ENCODE measurements at regions not wholly inside any gene's neighbourhood (a gene's known extent, or its start where the extent isn't known, plus 50 kb on each side); places are given as distances from the start of the nearest gene placed in this dataset.

DNA sequence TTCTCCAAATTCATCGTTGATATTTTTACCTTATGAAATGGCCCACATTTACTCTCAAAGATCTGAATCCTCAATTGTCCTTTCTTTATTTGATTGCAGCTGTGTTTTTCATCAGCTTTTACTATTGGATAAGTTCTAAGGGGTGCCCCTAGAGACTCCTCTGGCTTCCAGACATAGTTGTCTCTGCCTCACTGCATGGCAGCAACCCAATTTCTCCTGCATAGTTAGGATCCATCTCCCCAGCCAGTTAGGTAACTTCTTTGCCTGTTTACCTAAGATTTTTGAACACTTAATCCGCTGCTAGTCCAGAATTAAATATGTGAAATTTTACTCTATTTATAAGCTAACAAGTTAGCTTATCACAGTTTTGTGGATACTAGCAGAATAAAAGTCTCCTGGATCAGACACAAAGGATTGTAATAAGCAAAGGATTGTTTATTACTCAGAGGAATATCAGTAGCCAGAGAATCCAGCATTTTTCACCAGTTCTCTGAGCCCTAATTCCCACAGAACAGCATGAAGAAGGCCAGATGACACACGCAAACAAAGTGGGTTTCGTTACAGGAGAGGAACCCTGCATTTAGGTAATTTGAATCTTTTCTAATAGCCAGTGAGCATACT lies 101.1 kb downstream of the BBS10 start:
- no peak overlapping the region for H3K4me3 ChIP-seq (ENCODE audit: control insufficient read depth in 1 of 7, extremely low read depth in 1 of 7, insufficient read depth in 4 of 7, low read depth in 2 of 7, low read length in 6 of 7)
- ChIA-PET POLR2A (no interaction called here), CTCF (no interaction called here)
- H3K27me3 ChIP-seq (replicated peaks in 2 of 5; ENCODE audit: control insufficient read depth in 4 of 5, insufficient read depth in 5 of 5, low read length in 4 of 5), result peaks cover 0 to 4% (median 0%) of the 10 kb centered on the region in 5 experiments
- H3K27ac ChIP-seq (ENCODE audit: insufficient read depth in 1 of 2, low read depth in 1 of 2, low read length in 2 of 2, poor library complexity in 1 of 2, severe bottlenecking in 2 of 2), result no peak overlapping the region
- no peaks in the 10 kb centered on the region for H3K36me3 ChIP-seq (ENCODE audit: control insufficient read depth in 4 of 4, insufficient read depth in 4 of 4, low read length in 3 of 4)
- no peaks in the 10 kb centered on the region for H3K9me3 ChIP-seq (ENCODE audit: control extremely low read depth in 1 of 5, control insufficient read depth in 4 of 5, insufficient read depth in 2 of 5, low read depth in 1 of 5, low read length in 4 of 5)
- DNase-seq, result no peak
- WGBS (ENCODE audit: insufficient coverage), result 100% methylated on average over 1 of the region's 4 CpGs
- no peaks in the 10 kb centered on the region for H3K4me1 ChIP-seq (ENCODE audit: control extremely low read depth in 1 of 4, control insufficient read depth in 4 of 4, insufficient read depth in 4 of 4, low read length in 3 of 4)

DNA sequence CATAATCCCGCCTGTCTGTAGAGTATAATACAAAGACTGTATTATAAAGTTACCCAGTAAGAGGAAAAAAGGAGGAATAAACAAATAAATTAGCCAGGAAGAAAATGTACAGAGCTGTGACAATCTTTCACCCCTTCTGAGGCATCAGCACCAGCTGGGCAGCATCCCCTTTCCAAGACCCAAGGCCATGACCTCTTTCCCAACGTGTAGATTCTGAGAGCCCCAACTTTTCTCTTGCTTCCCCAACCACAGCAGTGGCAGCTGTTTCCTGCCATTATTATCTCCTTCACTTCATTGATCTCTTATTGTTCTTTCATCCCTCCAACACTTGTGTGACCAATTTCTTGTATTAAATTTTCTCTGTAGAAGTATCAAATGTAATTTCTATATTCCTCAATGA lies 101.6 kb downstream of the BBS10 start:
- Histone ChIP-seq H3K27me3 (replicated peaks in 2 of 5; ENCODE audit: control insufficient read depth in 4 of 5, insufficient read depth in 5 of 5, low read length in 4 of 5) (peaks cover 0 to 4% (median 0%) of the 10 kb centered on the region in 5 experiments), H3K36me3 (ENCODE audit: control insufficient read depth in 4 of 4, insufficient read depth in 4 of 4, low read length in 3 of 4) (no peaks in the 10 kb centered on the region), H3K27ac (ENCODE audit: insufficient read depth in 1 of 2, low read depth in 1 of 2, low read length in 2 of 2, poor library complexity in 1 of 2, severe bottlenecking in 2 of 2) (no peak overlapping the region), H3K9me3 (ENCODE audit: control extremely low read depth in 1 of 5, control insufficient read depth in 4 of 5, insufficient read depth in 2 of 5, low read depth in 1 of 5, low read length in 4 of 5) (no peaks in the 10 kb centered on the region), H3K4me3 (ENCODE audit: control insufficient read depth in 1 of 7, extremely low read depth in 1 of 7, insufficient read depth in 4 of 7, low read depth in 2 of 7, low read length in 6 of 7) (no peak overlapping the region), H3K4me1 (ENCODE audit: control extremely low read depth in 1 of 4, control insufficient read depth in 4 of 4, insufficient read depth in 4 of 4, low read length in 3 of 4) (no peaks in the 10 kb centered on the region)
- WGBS (ENCODE audit: insufficient coverage), result 29% methylated on average over 1 of the region's 2 CpGs
- no peak for DNase-seq
- CTCF ChIA-PET, result no interaction called here
- POLR2A ChIA-PET, result no interaction called here

DNA sequence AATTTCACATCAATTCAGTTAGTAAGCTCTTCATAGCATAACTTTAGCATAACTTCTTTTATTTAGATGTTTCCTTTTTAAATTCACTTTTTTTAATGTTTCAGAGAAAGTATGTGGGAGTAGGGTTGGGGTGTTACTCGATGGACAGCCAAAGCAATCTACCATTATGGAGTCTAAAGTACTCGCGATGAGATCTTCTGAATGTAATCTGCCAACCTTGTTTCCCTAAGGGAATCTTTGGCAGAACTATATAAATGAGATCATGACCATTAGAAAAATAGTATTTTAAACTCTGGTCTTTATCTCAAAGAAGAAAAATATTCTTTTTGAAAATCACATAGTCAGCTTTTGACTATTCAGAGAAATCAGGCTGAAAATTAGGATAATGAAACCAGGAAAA lies 103.9 kb downstream of the BBS10 start:
- 100% methylated on average over 3 of the region's 3 CpGs for WGBS (ENCODE audit: insufficient coverage)
- ChIA-PET CTCF (no interaction called here), POLR2A (no interaction called here)
- Histone ChIP-seq H3K27ac (ENCODE audit: insufficient read depth in 1 of 2, low read depth in 1 of 2, low read length in 2 of 2, poor library complexity in 1 of 2, severe bottlenecking in 2 of 2) (no peak overlapping the region), H3K36me3 (ENCODE audit: control insufficient read depth in 4 of 4, insufficient read depth in 4 of 4, low read length in 3 of 4) (no peaks in the 10 kb centered on the region), H3K4me1 (ENCODE audit: control extremely low read depth in 1 of 4, control insufficient read depth in 4 of 4, insufficient read depth in 4 of 4, low read length in 3 of 4) (no peaks in the 10 kb centered on the region), H3K27me3 (replicated peaks in 2 of 5; ENCODE audit: control insufficient read depth in 4 of 5, insufficient read depth in 5 of 5, low read length in 4 of 5) (peaks cover 0 to 4% (median 0%) of the 10 kb centered on the region in 5 experiments), H3K4me3 (ENCODE audit: control insufficient read depth in 1 of 7, extremely low read depth in 1 of 7, insufficient read depth in 4 of 7, low read depth in 2 of 7, low read length in 6 of 7) (no peak overlapping the region), H3K9me3 (ENCODE audit: control extremely low read depth in 1 of 5, control insufficient read depth in 4 of 5, insufficient read depth in 2 of 5, low read depth in 1 of 5, low read length in 4 of 5) (no peaks in the 10 kb centered on the region)
- DNase-seq, result no peak

DNA sequence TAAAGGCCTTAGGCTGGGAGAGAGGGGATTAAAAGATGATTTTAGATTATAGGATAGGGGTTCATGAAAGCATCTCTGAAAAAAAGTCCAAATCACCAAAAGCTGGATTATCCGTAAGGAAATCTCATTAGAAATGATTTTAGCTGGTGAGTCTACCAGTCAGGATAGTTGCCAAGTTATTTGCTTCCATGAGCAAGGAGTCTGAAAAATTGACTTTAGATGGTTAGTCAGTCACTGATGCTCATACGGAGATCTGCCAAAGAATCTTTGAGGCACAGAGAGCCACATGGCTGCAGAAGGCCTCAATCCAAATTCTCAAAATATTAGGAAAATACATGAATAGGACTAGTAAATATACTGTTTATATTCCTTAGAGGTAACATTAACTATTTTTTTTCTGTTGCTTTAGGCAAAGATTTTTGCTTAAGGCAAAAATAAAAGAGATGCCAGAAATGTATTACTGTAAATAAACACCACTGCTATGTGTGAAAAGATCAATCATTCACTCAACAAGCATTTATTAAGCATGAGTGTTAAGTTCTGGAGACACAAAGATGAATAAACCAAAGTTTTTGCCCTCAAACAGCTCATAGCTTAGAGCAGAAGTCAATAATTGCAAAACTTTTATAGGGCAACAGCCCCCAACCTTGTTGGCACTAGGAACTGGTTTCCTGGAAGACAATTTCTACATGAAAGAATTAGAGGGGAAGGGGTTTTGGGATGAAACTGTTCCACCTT lies 105.2 kb downstream of the BBS10 start:
- POLR2A ChIA-PET, result no interaction called here
- Histone ChIP-seq H3K9me3 (ENCODE audit: control extremely low read depth in 1 of 5, control insufficient read depth in 4 of 5, insufficient read depth in 2 of 5, low read depth in 1 of 5, low read length in 4 of 5) (no peaks in the 10 kb centered on the region), H3K27me3 (replicated peaks in 2 of 5; ENCODE audit: control insufficient read depth in 4 of 5, insufficient read depth in 5 of 5, low read length in 4 of 5) (peaks cover 0 to 4% (median 0%) of the 10 kb centered on the region in 5 experiments), H3K4me1 (ENCODE audit: control extremely low read depth in 1 of 4, control insufficient read depth in 4 of 4, insufficient read depth in 4 of 4, low read length in 3 of 4) (no peaks in the 10 kb centered on the region), H3K36me3 (ENCODE audit: control insufficient read depth in 4 of 4, insufficient read depth in 4 of 4, low read length in 3 of 4) (no peaks in the 10 kb centered on the region), H3K27ac (ENCODE audit: insufficient read depth in 1 of 2, low read depth in 1 of 2, low read length in 2 of 2, poor library complexity in 1 of 2, severe bottlenecking in 2 of 2) (no peak overlapping the region), H3K4me3 (ENCODE audit: control insufficient read depth in 1 of 7, extremely low read depth in 1 of 7, insufficient read depth in 4 of 7, low read depth in 2 of 7, low read length in 6 of 7) (no peak overlapping the region)
- no peak for DNase-seq
- CTCF ChIA-PET, result no interaction called here
- 100% methylated on average over 1 of the region's 2 CpGs for WGBS (ENCODE audit: insufficient coverage)

DNA sequence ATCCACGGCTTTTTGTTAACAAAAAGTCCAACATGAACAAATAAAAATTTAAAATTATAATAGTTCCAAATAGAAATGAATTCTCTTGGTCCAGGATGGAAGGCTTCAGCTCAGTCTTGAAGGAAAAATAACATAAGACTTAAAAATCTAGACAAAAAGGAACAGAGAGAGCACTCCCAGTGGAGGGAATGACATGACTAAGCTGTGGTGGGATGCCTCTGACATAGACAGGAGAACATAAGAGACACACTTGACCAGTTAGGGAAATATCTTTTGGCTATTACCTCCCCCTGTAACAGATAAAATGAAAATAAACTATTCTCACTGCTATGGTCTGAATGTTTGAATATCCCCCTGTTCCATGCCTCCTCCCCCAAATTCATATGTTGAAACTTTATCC lies 106.8 kb downstream of the BBS10 start:
- no CpG with 5 or more reads among the region's 1 CpG for WGBS (ENCODE audit: insufficient coverage)
- ChIA-PET POLR2A (interaction anchor here (0.6 kb wide), 1 partner anchor 72 kb away, joined by 3 read pairs; no protein-coding TSS in a partner anchor), CTCF (no interaction called here)

DNA sequence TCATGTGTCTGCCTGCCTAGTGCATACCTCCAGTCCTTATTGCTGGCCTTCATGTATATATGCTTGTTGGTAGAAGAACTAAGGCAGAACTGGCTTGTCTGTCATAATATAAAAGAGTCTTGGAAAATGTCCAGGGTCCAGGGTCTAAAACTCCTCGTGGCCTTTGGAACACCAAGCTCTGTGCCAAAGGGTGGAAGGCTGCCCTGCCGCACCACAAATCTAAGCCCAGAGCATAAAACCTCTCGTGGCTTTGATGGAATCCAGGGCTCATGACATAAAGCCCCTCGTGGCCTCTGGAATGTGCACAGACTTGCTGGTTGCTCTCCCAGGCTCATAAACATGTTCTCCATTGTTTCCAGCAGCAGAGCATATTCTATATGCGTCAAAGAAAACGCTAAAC lies 107.9 kb downstream of the BBS10 start:
- WGBS (ENCODE audit: insufficient coverage), result 96% methylated on average over 6 of the region's 6 CpGs
- no peaks in the 10 kb centered on the region for H3K27me3 ChIP-seq (replicated peaks in 2 of 5; ENCODE audit: control insufficient read depth in 4 of 5, insufficient read depth in 5 of 5, low read length in 4 of 5)

More for the DNA sequence above, 106.8 kb downstream of the BBS10 start:
- Histone ChIP-seq H3K4me3 (ENCODE audit: control insufficient read depth in 1 of 7, extremely low read depth in 1 of 7, insufficient read depth in 4 of 7, low read depth in 2 of 7, low read length in 6 of 7) (no peak overlapping the region), H3K9me3 (ENCODE audit: control extremely low read depth in 1 of 5, control insufficient read depth in 4 of 5, insufficient read depth in 2 of 5, low read depth in 1 of 5, low read length in 4 of 5) (no peaks in the 10 kb centered on the region), H3K4me1 (ENCODE audit: control extremely low read depth in 1 of 4, control insufficient read depth in 4 of 4, insufficient read depth in 4 of 4, low read length in 3 of 4) (no peaks in the 10 kb centered on the region), H3K36me3 (ENCODE audit: control insufficient read depth in 4 of 4, insufficient read depth in 4 of 4, low read length in 3 of 4) (no peaks in the 10 kb centered on the region), H3K27ac (ENCODE audit: insufficient read depth in 1 of 2, low read depth in 1 of 2, low read length in 2 of 2, poor library complexity in 1 of 2, severe bottlenecking in 2 of 2) (no peak overlapping the region), H3K27me3 (replicated peaks in 2 of 5; ENCODE audit: control insufficient read depth in 4 of 5, insufficient read depth in 5 of 5, low read length in 4 of 5) (peaks cover 0 to 4% (median 0%) of the 10 kb centered on the region in 5 experiments)
- no peak for DNase-seq

DNA sequence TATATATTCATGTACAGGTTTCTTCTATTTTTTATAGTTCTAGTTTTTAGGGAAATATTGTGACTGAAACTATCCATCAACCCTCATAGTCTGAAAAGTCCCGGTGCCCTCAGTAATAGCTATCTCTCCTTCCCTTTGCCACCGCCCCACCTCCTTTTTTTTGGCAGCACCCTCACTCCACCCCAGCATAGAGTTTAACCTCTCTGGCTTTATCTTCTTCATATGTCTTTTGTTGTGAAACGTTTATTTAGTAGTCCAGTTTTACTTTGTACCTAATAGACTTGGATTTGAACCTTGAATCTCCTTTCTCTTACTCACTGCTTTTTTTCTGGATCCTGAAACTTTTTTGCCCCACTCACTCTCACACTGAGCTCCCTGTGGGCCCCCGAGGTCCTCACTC lies 109.5 kb downstream of the BBS10 start:
- CTCF ChIA-PET, result no interaction called here

More for the DNA sequence above, 107.9 kb downstream of the BBS10 start:
- no peak for DNase-seq
- ChIA-PET POLR2A (no interaction called here), CTCF (no interaction called here)
- no peaks in the 10 kb centered on the region for H3K36me3 ChIP-seq (ENCODE audit: control insufficient read depth in 4 of 4, insufficient read depth in 4 of 4, low read length in 3 of 4)
- H3K27ac ChIP-seq (ENCODE audit: insufficient read depth in 1 of 2, low read depth in 1 of 2, low read length in 2 of 2, poor library complexity in 1 of 2, severe bottlenecking in 2 of 2), result no peak overlapping the region
- H3K9me3 ChIP-seq (ENCODE audit: control extremely low read depth in 1 of 5, control insufficient read depth in 4 of 5, insufficient read depth in 2 of 5, low read depth in 1 of 5, low read length in 4 of 5), result no peaks in the 10 kb centered on the region
- H3K4me3 ChIP-seq (ENCODE audit: control insufficient read depth in 1 of 7, extremely low read depth in 1 of 7, insufficient read depth in 4 of 7, low read depth in 2 of 7, low read length in 6 of 7), result no peak overlapping the region
- H3K4me1 ChIP-seq (ENCODE audit: control extremely low read depth in 1 of 4, control insufficient read depth in 4 of 4, insufficient read depth in 4 of 4, low read length in 3 of 4), result no peaks in the 10 kb centered on the region

More for the DNA sequence above, 109.5 kb downstream of the BBS10 start:
- 94% methylated on average over 3 of the region's 4 CpGs for WGBS (ENCODE audit: insufficient coverage)
- Histone ChIP-seq H3K4me3 (ENCODE audit: control insufficient read depth in 1 of 7, extremely low read depth in 1 of 7, insufficient read depth in 4 of 7, low read depth in 2 of 7, low read length in 6 of 7) (no peak overlapping the region), H3K36me3 (ENCODE audit: control insufficient read depth in 4 of 4, insufficient read depth in 4 of 4, low read length in 3 of 4) (no peaks in the 10 kb centered on the region), H3K4me1 (ENCODE audit: control extremely low read depth in 1 of 4, control insufficient read depth in 4 of 4, insufficient read depth in 4 of 4, low read length in 3 of 4) (no peaks in the 10 kb centered on the region), H3K9me3 (ENCODE audit: control extremely low read depth in 1 of 5, control insufficient read depth in 4 of 5, insufficient read depth in 2 of 5, low read depth in 1 of 5, low read length in 4 of 5) (no peaks in the 10 kb centered on the region), H3K27ac (ENCODE audit: insufficient read depth in 1 of 2, low read depth in 1 of 2, low read length in 2 of 2, poor library complexity in 1 of 2, severe bottlenecking in 2 of 2) (no peak overlapping the region), H3K27me3 (replicated peaks in 2 of 5; ENCODE audit: control insufficient read depth in 4 of 5, insufficient read depth in 5 of 5, low read length in 4 of 5) (no peaks in the 10 kb centered on the region)
- no peak for DNase-seq
- POLR2A ChIA-PET, result no interaction called here
